ENCODE measurements at regions not wholly inside any gene's neighbourhood (a gene's known extent, or its start where the extent isn't known, plus 50 kb on each side); places are given as distances from the start of the nearest gene placed in this dataset.

- H3K4me3 ChIP-seq, result no peak overlapping the region
- no peak for DNase-seq
- TF ChIP-seq EP300 (IDR thresholded peaks at IDR 0.05) (no peak), CTCF (IDR thresholded peaks at IDR 0.05) (no peak), POLR2AphosphoS5 (IDR thresholded peaks at IDR 0.05) (no peak), POLR2A (IDR thresholded peaks at IDR 0.05) (no peak)
Observed at GRCh38 chr6:128676456-128676855, 156.1 kb upstream of the PTPRK start.

GRCh38 chr6:128672023-128672422 lies 151.6 kb upstream of the PTPRK start:
- Histone ChIP-seq H3K4me3 (no peak overlapping the region), H3K4me1 (no peaks in the 10 kb centered on the region), H3K27me3 (no peaks in the 10 kb centered on the region), H3K36me3 (no peaks in the 10 kb centered on the region), H3K9me3 (no peaks in the 10 kb centered on the region), H3K27ac (no peak overlapping the region)
- ATAC-seq (ENCODE audit: low FRiP score in 2 of 2), result no peak
- no peak for TF ChIP-seq EP300 (IDR thresholded peaks at IDR 0.05)
- no peak for TF ChIP-seq CTCF (IDR thresholded peaks at IDR 0.05)
- no peak for TF ChIP-seq POLR2AphosphoS5 (IDR thresholded peaks at IDR 0.05)
- TF ChIP-seq POLR2A (IDR thresholded peaks at IDR 0.05), result no peak
- whole genome bisulfite sequencing, 2 donors, result 95 to 99% methylated on average over 3 of the region's 3 CpGs
- DNase-seq, result no peak

More at GRCh38 chr6:128676456-128676855, 156.1 kb upstream of the PTPRK start:
- no peaks in the 10 kb centered on the region for H3K27me3 ChIP-seq
- no peak for ATAC-seq (ENCODE audit: low FRiP score in 2 of 2)
- H3K36me3 ChIP-seq, result no peaks in the 10 kb centered on the region
- no peak overlapping the region for H3K27ac ChIP-seq
- H3K4me1 ChIP-seq, result no peaks in the 10 kb centered on the region
- H3K9me3 ChIP-seq, result no peaks in the 10 kb centered on the region

DNA sequence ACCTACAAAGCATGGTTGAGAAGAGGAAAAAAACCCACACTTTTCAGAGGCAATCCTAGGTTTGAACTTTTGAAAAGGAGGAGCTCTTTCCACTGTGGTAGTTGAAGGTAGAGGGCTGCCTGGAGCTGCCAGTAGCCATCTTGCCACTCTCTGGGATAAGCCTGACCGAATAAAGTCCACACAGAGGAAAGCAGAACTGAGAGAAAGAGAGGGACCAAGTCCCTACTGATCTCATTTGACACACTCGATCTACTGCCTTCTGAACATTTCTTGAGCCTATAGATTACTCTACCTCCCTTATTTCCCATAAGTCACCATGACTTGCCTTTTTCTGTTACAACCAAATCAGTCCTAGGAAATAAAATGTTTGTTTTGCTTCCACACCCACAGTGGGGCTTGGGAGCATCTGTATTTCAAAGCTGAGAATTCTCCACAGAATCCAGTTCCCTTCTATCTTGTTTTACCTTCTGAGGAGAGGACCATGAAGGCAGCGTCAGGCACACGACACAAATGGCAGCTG lies 147.0 kb upstream of the PTPRK start:
- Histone ChIP-seq H3K9me3 (no peaks in the 10 kb centered on the region), H3K36me3 (no peaks in the 10 kb centered on the region), H3K27ac (no peak overlapping the region), H3K4me1 (no peaks in the 10 kb centered on the region), H3K4me3 (no peak overlapping the region), H3K27me3 (no peaks in the 10 kb centered on the region)
- no peak for DNase-seq
- no peak for TF ChIP-seq EP300 (IDR thresholded peaks at IDR 0.05)
- no peak for TF ChIP-seq POLR2A (IDR thresholded peaks at IDR 0.05)
- no peak for TF ChIP-seq CTCF (IDR thresholded peaks at IDR 0.05)
- no peak for TF ChIP-seq POLR2AphosphoS5 (IDR thresholded peaks at IDR 0.05)
- ATAC-seq (ENCODE audit: low FRiP score in 2 of 2), result no peak
- 80 to 84% methylated on average over 4 of the region's 4 CpGs for WGBS, 2 donors

GRCh38 chr6:128666405-128666804 lies 146.0 kb upstream of the PTPRK start:
- ATAC-seq (ENCODE audit: low FRiP score in 2 of 2) (no peak), DNase-seq (no peak)
- no peak overlapping the region for H3K4me3 ChIP-seq
- no peaks in the 10 kb centered on the region for H3K9me3 ChIP-seq
- H3K36me3 ChIP-seq, result no peaks in the 10 kb centered on the region
- TF ChIP-seq POLR2A (IDR thresholded peaks at IDR 0.05) (no peak), EP300 (IDR thresholded peaks at IDR 0.05) (no peak), CTCF (IDR thresholded peaks at IDR 0.05) (no peak), POLR2AphosphoS5 (IDR thresholded peaks at IDR 0.05) (no peak)
- no peak overlapping the region for H3K27ac ChIP-seq
- 69 to 77% methylated on average over 2 of the region's 2 CpGs for WGBS, 2 donors
- H3K27me3 ChIP-seq, result no peaks in the 10 kb centered on the region
- no peaks in the 10 kb centered on the region for H3K4me1 ChIP-seq

GRCh38 chr6:128663238-128663637 lies 142.8 kb upstream of the PTPRK start:
- H3K4me3 ChIP-seq, result no peak overlapping the region
- DNase-seq (no peak), ATAC-seq (ENCODE audit: low FRiP score in 2 of 2) (no peak)
- H3K27ac ChIP-seq, result no peak overlapping the region
- no peaks in the 10 kb centered on the region for H3K9me3 ChIP-seq
- no peaks in the 10 kb centered on the region for H3K4me1 ChIP-seq
- 86 to 92% methylated on average over 2 of the region's 2 CpGs for WGBS, 2 donors
- TF ChIP-seq POLR2A (IDR thresholded peaks at IDR 0.05) (no peak), CTCF (IDR thresholded peaks at IDR 0.05) (no peak), POLR2AphosphoS5 (IDR thresholded peaks at IDR 0.05) (no peak), EP300 (IDR thresholded peaks at IDR 0.05) (no peak)
- no peaks in the 10 kb centered on the region for H3K36me3 ChIP-seq
- H3K27me3 ChIP-seq, result no peaks in the 10 kb centered on the region
